AG04449 (cell line): ENCODE measurements at regions not wholly inside any gene's neighbourhood (a gene's known extent, or its start where the extent isn't known, plus 50 kb on each side); places are given as distances from the start of the nearest gene placed in this dataset.

Experiments
- CTCF ChIA-PET: fragments of 350-600 bp; formaldehyde crosslinking; extraction: SDS; loops from one replicate; lab custom pipeline; 2021; ENCODE audit warnings: antibody characterized with exemption; lab: Yijun Ruan, JAX
- POLR2A ChIA-PET: fragments of 400-600, 350-600 bp; formaldehyde crosslinking; extraction: SDS; loops from one replicate; lab custom pipeline; 2020; ENCODE audit warnings: antibody characterized with exemption, inconsistent platforms; lab: Yijun Ruan, JAX
- DNase-seq: peaks from one replicate; pipeline ENCODE4 v3.0.0-alpha.2; 2010; ENCODE audit warnings: low read depth, low spot score
- H3K4me3 ChIP-seq: 2 replicates; pipeline ENCODE4 v1.5.1; 2011; ENCODE audit warnings: low read depth, mild to moderate bottlenecking, control low read depth, low read length
- TF ChIP-seq, protein P1 (sequence below): IDR thresholded peaks from one replicate; pipeline ENCODE4 v1.5.1; 2011; ENCODE audit warnings: mild to moderate bottlenecking, moderate library complexity, low read length, control low read depth, inconsistent platforms; ENCODE audit not compliant: insufficient read depth; ENCODE audit errors: missing control alignments

DNA sequence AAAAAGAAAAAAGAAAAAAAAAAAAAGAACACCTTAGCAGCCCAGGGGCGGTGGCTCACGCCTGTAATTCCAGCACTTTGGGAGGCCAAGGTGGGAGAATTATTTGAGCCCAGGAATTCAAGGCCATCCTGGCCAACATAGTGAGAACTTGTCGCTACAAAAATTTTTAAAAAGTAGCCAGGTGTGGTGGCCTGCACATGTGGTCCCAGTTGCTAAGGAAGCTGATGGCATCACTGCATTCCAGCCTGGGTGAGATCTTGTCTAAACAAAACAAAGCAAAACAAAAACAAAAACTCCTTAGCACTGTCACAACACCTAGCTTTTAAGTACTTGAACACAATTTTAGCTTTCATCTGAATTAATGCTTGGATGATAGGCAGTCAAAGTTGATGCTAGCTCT is 86.3 kb upstream of the MKLN1 start:
- ChIA-PET CTCF (no interaction called here), POLR2A (no interaction called here)
- TF ChIP-seq, protein P1, sequence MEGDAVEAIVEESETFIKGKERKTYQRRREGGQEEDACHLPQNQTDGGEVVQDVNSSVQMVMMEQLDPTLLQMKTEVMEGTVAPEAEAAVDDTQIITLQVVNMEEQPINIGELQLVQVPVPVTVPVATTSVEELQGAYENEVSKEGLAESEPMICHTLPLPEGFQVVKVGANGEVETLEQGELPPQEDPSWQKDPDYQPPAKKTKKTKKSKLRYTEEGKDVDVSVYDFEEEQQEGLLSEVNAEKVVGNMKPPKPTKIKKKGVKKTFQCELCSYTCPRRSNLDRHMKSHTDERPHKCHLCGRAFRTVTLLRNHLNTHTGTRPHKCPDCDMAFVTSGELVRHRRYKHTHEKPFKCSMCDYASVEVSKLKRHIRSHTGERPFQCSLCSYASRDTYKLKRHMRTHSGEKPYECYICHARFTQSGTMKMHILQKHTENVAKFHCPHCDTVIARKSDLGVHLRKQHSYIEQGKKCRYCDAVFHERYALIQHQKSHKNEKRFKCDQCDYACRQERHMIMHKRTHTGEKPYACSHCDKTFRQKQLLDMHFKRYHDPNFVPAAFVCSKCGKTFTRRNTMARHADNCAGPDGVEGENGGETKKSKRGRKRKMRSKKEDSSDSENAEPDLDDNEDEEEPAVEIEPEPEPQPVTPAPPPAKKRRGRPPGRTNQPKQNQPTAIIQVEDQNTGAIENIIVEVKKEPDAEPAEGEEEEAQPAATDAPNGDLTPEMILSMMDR, result no peak
- DNase-seq, result no peak
- no peak overlapping the region for H3K4me3 ChIP-seq

DNA sequence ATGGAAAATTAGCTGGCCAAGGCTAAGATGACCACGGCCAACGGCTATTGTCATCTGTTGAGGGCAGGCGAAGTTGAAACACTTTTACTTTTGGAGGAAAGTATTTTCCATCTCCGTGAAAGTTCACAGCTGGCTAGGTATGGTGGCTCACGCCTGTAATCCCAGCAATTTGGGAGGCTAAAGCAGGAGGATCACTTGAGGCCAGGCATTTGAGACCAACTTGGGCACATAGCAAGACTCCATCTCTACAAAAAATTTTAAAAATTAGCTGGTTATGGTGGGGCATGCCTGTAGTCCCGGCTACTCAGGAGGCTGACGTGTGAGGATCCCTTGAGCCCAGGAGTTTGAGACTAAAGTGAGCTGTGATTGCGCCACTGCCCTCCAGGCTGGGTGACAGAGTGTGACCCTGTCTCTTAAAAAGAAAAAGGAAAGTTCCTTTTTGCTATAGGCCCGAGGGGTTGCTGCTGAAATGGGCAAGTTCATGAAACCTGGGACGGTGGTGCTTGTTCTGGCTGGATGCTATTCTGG is 85.5 kb upstream of the MKLN1 start:
- CTCF ChIA-PET, result no interaction called here

DNA sequence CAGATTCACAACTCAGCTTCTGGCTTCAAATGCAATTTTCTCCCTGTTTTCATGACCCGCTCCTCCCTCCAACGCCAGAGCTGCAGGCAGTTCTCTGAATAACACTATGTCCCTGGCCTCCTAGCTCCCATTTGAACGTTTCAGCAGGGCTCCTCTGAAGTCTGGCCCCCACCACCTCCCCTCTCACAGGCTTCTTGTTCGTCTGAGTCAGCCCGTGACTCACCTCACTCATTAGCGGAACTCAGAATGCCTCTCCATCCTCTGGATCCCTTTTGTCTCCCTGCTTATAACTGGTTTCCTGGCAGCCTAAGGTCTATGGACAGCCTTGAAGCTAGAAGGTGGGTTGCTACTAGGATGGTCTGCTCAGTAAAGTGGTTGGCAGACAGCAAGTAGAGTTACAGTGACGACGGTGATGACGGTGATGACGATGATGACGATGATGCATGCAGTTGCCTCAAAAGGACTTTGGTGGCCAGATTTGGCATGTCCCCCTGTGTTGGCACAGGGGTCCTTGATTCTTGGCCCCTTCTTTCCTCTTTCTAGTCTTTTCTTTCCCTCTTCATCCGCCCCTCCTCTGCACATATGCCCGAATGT is 83.3 kb upstream of the MKLN1 start:
- ChIA-PET CTCF (interaction anchor here (0.7 kb wide), 1 partner anchor 178 kb away, joined by 3 read pairs; no protein-coding TSS in a partner anchor), POLR2A (interaction anchor here (0.6 kb wide), 1 partner anchor 134 kb away, joined by 4 read pairs; no protein-coding TSS in a partner anchor)
- DNase-seq, result peak; percentile 81
- no peak overlapping the region for H3K4me3 ChIP-seq
- TF ChIP-seq, protein P1, result no peak

More for the DNA sequence above, 85.5 kb upstream of the MKLN1 start:
- no peak for DNase-seq
- POLR2A ChIA-PET, result no interaction called here
- no peak overlapping the region for H3K4me3 ChIP-seq
- TF ChIP-seq, protein P1, result no peak

DNA sequence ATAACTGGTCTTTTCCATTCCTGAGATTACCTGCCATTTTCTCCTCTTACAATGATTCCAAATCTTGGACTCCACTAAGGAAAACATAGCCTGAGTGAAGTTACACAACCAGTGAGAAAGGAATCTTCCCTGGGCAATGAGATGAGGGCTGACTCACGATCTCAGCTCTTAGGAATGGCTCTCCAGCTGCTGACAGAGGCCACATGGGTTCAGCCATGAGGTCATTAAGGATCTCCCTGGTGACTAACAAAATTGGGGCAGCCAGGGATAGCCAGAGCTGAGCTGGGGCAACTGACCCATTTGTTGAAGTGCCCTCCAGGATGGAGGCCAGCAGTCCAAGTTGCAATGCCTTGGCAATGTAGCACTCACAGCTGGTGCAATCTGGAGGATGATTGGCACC is 78.7 kb upstream of the MKLN1 start:
- ChIA-PET CTCF (no interaction called here), POLR2A (no interaction called here)
- no peak overlapping the region for H3K4me3 ChIP-seq
- TF ChIP-seq, protein P1, result no peak
- peak; percentile 90 for DNase-seq

DNA sequence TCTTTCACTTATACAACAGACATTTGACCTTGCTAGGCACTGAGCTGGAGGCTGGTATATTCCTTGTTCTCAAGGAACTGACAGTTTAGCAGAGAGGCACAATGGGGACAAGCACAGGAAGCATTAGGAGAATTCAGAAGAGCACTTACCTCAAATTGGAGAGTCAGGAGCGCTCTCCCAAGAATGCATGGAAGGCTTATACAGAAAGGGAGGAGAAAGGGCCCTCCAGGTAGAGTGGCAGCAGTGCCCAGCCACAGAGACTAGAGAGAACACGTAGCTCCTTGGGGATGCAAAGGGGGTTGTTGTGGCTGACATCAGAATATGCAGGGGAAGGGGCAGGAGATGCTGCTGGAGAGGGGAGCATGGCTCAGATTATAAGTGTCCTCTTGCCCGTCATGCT is 78.2 kb upstream of the MKLN1 start:
- no peak for DNase-seq
- TF ChIP-seq, protein P1, result no peak
- ChIA-PET POLR2A (interaction anchor here (0.6 kb wide), 1 partner anchor 61 kb away, joined by 4 read pairs; no protein-coding TSS in a partner anchor), CTCF (no interaction called here)
- no peak overlapping the region for H3K4me3 ChIP-seq

DNA sequence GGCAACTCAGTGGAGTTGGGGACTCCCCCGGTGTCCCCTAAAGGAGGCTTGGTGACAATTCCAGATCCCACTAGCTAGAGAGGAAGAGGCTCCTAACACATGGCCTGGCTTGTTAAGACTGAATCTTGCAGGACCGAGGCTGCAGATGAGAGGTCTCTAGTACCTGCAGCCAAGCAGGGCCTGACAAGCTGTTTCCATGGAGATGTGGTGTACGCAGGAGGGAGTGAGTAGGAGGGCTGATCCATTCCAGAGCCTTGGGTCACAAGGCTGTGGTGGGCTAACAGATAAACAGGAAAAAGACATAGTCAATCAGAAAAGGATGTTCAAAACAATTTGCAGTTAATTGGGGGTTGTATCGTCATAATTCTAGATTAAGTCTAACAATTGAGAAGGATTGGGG is 77.3 kb upstream of the MKLN1 start:
- TF ChIP-seq, protein P1, result no peak
- ChIA-PET CTCF (no interaction called here), POLR2A (no interaction called here)
- DNase-seq, result no peak
- no peak overlapping the region for H3K4me3 ChIP-seq
